ENCODE measurements at regions not wholly inside any gene's neighbourhood (a gene's known extent, or its start where the extent isn't known, plus 50 kb on each side); places are given as distances from the start of the nearest gene placed in this dataset.

GRCh38 chr4:145298885-145299284, 118.5 kb upstream of the OTUD4 start:
- TF ChIP-seq POLR2A (IDR thresholded peaks at IDR 0.05) (no peak), POLR2AphosphoS5 (IDR thresholded peaks at IDR 0.05) (no peak)
- TF ChIP-seq, protein P1, sequence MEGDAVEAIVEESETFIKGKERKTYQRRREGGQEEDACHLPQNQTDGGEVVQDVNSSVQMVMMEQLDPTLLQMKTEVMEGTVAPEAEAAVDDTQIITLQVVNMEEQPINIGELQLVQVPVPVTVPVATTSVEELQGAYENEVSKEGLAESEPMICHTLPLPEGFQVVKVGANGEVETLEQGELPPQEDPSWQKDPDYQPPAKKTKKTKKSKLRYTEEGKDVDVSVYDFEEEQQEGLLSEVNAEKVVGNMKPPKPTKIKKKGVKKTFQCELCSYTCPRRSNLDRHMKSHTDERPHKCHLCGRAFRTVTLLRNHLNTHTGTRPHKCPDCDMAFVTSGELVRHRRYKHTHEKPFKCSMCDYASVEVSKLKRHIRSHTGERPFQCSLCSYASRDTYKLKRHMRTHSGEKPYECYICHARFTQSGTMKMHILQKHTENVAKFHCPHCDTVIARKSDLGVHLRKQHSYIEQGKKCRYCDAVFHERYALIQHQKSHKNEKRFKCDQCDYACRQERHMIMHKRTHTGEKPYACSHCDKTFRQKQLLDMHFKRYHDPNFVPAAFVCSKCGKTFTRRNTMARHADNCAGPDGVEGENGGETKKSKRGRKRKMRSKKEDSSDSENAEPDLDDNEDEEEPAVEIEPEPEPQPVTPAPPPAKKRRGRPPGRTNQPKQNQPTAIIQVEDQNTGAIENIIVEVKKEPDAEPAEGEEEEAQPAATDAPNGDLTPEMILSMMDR (IDR thresholded peaks at IDR 0.05 in 8 of 11, conservative IDR thresholded peaks at IDR 0.05 in 3 of 11) = no peak
